CD4-positive, CD25-positive, alpha-beta regulatory T cell (primary cell): ENCODE measurements at regions not wholly inside any gene's neighbourhood (a gene's known extent, or its start where the extent isn't known, plus 50 kb on each side); places are given as distances from the start of the nearest gene placed in this dataset.

Experiments
- ATAC-seq, 2 donors: fragments of 150-1000 bp; cut with Tn5 transposase; one replicate each; pipeline ENCODE4 v1.10.0; 2021; ENCODE audit warnings: low read depth in 2 of 2, moderate number of reproducible peaks in 2 of 2, moderate library complexity in 1 of 2
- DNase-seq, 3 donors: peaks; one replicate each; pipeline versions ENCODE4 v3.0.0 to v3.0.0-alpha.2; 2012 to 2022; ENCODE audit warnings: mixed read lengths in 1 of 3
- H3K27ac ChIP-seq: one replicate; pipeline ENCODE4 v1.7.0; 2013; ENCODE audit warnings: mild to moderate bottlenecking, low read length; ENCODE audit not compliant: insufficient read depth, poor library complexity, severe bottlenecking
- H3K27me3 ChIP-seq: one replicate; pipeline ENCODE4 v1.7.0; 2013; ENCODE audit warnings: low read length; ENCODE audit not compliant: control insufficient read depth, insufficient read depth
- H3K36me3 ChIP-seq: one replicate; pipeline ENCODE4 v1.7.0; 2013; ENCODE audit warnings: mild to moderate bottlenecking, low read length, moderate library complexity; ENCODE audit not compliant: control insufficient read depth, insufficient read depth
- H3K4me1 ChIP-seq: 2 replicates; pipeline ENCODE4 v1.7.0; 2013; ENCODE audit warnings: mild to moderate bottlenecking, low read length; ENCODE audit not compliant: insufficient read depth, control insufficient read depth, poor library complexity, severe bottlenecking
- H3K4me3 ChIP-seq: one replicate; pipeline ENCODE4 v1.7.0; 2013; ENCODE audit warnings: low read depth, mild to moderate bottlenecking, low read length, moderate library complexity
- H3K9me3 ChIP-seq, 2 experiments: 1 replicate in 1 of 2; 2 replicates in 1 of 2; pipeline ENCODE4 v1.7.0; 2013; ENCODE audit warnings: low read length in 2 of 2, mild to moderate bottlenecking in 1 of 2, moderate library complexity in 1 of 2; ENCODE audit not compliant: control insufficient read depth in 2 of 2
- H3K27ac Mint-ChIP-seq, 3 donors: one replicate each; pipeline ENCODE4 v1.8.0; 2020 to 2022; ENCODE audit warnings: mild to moderate bottlenecking in 3 of 3, mixed read lengths in 3 of 3, moderate library complexity in 2 of 3
- H3K27me3 Mint-ChIP-seq: one replicate; pipeline ENCODE4 v1.8.0; 2022; ENCODE audit warnings: mild to moderate bottlenecking, mixed read lengths
- H3K36me3 Mint-ChIP-seq: one replicate; pipeline ENCODE4 v1.8.0; 2020; ENCODE audit warnings: mixed read lengths
- H3K4me1 Mint-ChIP-seq, 4 donors: one replicate each; pipeline ENCODE4 v1.8.0; 2020 to 2022; ENCODE audit warnings: mixed read lengths in 4 of 4, mild to moderate bottlenecking in 1 of 4
- H3K4me3 Mint-ChIP-seq, 4 donors: one replicate each; pipeline ENCODE4 v1.8.0; 2020 to 2022; ENCODE audit warnings: mild to moderate bottlenecking in 4 of 4, mixed read lengths in 4 of 4, moderate library complexity in 3 of 4
- H3K9me3 Mint-ChIP-seq, 7 donors: one replicate each; pipeline ENCODE4 v1.8.0; 2020 to 2022; ENCODE audit warnings: mixed read lengths in 7 of 7, mild to moderate bottlenecking in 3 of 7, moderate library complexity in 2 of 7

DNA sequence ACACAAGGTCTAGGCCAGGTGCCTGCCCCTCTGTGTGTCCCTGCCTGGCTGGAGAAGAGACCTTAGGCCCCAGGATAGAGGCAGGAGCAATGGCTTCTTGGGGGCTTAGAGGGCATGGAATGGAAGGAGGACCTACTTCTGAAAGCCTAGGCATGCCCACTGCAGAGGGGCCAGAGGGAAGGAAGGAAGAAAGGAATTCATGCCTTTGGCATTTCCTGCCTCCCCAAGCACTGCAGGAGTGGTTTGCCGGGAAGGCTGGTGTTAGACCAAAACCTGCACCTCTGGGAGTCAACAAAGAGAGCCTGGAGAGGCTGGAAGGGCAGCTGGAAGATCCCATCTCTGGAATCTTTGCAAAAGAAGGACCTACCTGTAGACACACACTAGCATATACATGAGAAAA lies 50.7 kb upstream of the KCNE2 start:
- H3K36me3 Mint-ChIP-seq: no peaks in the 10 kb centered on the region
- H3K9me3 Mint-ChIP-seq: peaks cover 0 to 2% (median 0%) of the 10 kb centered on the region in 7 donors
- H3K27me3 Mint-ChIP-seq: peaks cover 4% of the 10 kb centered on the region
- H3K4me1 ChIP-seq: no peaks in the 10 kb centered on the region
- H3K4me1 Mint-ChIP-seq: no peaks in the 10 kb centered on the region
- DNase-seq: no peak
- no peaks in the 10 kb centered on the region for H3K9me3 ChIP-seq
- peaks cover 4% of the 10 kb centered on the region for H3K27me3 ChIP-seq
- no peaks in the 10 kb centered on the region for H3K36me3 ChIP-seq
- H3K27ac Mint-ChIP-seq: no peak overlapping the region
- no peak overlapping the region for H3K4me3 Mint-ChIP-seq
- H3K4me3 ChIP-seq: no peak overlapping the region
- H3K27ac ChIP-seq: no peak overlapping the region
- no peak for ATAC-seq
